ENCODE measurements at regions not wholly inside any gene's neighbourhood (a gene's known extent, or its start where the extent isn't known, plus 50 kb on each side); places are given as distances from the start of the nearest gene placed in this dataset.
"Not testable (repeated sequence)": the region's sequence is repeated elsewhere in the genome, so short reads cannot be mapped to it uniquely, and the experiment has no call there.

DNA sequence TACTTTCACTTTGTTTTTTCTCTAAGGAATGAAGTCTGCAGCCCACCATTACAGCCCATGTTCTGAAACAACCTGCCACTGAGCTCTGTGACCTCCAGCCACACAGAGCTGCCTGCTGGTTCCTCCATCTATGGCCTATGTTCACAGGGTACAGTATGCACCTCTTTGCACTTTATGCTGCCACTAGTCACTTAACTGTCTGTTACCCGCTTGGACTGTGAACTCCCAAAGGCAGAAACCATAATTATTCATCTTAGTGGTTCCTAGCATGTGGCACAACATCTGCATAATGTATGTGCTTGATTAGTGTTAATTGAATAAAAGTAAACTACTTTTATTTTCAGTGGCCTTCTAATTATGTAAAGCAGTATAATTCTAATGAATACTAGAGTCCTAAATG, 95.5 kb upstream of the BET1 start:
- no peak for DNase-seq (ENCODE audit: low spot score)
- intact Hi-C loops (cut with DNase I) = no loop called here

DNA sequence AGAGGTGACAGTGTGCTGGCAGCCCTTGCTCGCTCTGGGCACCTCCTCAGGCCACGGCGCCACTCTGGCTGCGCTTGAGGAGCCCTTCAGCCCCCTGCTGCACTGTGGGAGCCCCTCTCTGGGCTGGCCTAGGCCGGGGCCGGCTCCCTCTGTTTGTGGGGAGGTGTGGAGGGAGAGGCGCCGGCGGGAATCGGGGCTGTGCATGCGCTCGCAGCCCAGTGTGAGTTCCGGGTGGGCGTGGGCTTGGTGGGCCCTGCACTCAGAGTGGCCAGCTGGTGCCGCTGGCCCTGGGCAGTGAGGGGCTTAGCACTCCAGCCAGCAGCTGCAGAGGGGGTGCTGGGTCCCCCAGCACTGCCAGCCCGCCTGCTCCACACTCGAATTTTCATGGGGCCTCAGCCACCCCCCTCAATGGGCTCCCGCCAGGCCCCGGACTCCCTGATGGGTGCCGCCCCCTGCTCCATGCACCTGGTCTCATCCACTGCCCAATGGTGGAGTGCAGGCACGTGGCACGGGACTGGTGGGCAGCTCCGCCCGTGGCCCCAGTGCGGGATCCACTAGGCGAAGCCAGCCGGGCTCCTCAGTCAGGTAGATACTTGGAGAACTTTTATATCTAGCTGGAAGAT, 96.7 kb upstream of the BET1 start:
- intact Hi-C loops (cut with DNase I) = no loop called here
- no peak for DNase-seq (ENCODE audit: low spot score)

DNA sequence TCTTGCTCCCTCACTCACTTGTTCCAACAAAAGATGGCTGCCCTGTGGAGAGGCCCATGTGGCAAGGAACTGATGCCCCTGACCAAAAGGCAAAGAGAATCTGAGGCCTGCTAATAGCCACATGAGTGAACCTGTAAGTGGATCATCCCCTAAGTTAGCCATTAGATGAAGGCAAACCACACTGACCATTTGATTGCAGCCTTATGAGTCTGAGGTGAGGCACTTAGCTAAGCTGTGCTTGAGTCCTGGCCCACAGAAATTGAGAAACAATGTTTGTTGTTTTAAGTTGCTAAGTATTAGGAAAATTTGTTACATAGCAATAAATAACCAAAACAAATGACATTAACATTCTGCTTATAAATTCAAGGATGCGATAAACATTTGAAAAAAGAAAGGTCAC, 100.1 kb upstream of the BET1 start:
- DNase-seq (ENCODE audit: low spot score) = no peak
- intact Hi-C loops (cut with DNase I) = no loop called here

DNA sequence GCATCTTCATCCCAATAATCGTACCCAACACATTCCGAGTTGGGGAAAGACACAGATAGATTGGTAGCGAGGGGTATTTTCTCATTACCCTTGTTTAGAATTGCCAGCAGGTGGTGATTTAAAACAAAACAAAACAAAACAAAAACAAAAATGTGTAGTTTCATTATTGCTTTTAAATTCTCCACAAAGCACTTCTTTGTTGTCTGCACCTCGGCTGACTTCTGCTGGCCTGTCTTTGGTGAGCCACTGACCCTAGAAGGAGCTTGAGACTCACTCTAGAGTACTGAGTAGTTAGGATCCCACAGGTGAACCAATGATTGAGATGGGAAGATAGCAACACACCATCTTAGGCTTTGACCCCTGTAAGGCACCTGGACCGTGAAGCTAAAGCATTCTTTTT, 105.4 kb upstream of the BET1 start:
- intact Hi-C loops (cut with DNase I) = no loop called here
- DNase-seq (ENCODE audit: low spot score) = no peak

DNA sequence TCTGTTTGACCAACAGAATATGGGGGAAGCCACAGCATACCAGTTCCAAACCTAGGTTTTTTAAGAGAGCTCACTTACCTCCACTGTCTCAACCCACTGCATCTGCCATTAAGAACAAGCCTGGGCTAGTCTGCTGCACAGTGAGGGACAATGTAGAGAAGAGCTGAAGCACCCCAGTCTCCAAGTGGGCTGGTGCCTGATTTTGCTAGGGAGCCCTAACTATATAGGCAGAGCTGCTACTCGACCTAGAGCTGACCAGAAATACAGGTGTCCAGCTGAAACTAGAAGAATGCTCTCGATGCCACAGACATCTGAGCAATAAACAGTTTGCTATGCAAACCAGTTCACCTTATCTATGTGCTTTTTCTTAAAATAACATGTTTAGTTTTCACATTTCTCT, 106.9 kb upstream of the BET1 start:
- intact Hi-C loops (cut with DNase I) = no loop called here
- DNase-seq (ENCODE audit: low spot score) = no peak

DNA sequence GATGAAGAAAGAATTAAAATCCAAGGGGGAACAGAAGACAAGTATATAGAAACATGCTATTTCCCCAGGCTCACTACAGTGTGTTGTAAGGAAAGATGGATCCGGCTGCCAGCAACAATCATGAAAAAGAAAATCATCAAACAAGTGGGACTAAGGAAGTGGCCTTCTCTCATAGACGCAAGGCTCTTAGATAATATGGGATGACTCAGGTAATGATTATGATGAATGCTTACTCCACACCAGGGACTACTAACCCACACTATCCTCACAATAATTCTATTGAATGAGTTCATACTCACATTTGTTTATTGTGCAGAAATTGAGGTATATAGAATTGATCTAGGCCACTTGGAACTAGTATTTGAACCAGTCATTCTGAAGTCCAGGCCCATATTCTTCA, 111.2 kb upstream of the BET1 start:
- intact Hi-C loops (cut with DNase I) = no loop called here

DNA sequence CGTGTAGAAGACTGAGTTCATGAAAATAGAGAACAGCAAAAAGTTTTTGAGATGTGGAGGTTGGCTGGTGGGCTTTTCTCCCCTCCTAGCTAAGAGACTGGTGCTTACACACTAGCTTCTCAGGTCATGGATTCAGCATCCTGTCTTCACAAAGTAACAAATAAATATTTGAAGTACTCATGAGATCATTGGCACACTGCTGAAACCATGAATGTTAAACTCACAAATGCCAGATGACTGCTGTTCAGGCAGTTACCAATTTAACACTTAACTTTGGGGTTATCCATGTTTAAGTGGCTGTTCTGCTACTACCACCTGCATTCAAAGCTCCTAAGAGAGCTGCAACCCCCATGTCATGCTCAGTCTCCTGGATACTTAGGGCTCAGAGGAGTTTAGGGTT, 119.0 kb upstream of the BET1 start:
- DNase-seq (ENCODE audit: low spot score) = no peak
- intact Hi-C loops (cut with DNase I) = no loop called here

More for the DNA sequence above, 111.2 kb upstream of the BET1 start:
- DNase-seq (ENCODE audit: low spot score) = no peak

DNA sequence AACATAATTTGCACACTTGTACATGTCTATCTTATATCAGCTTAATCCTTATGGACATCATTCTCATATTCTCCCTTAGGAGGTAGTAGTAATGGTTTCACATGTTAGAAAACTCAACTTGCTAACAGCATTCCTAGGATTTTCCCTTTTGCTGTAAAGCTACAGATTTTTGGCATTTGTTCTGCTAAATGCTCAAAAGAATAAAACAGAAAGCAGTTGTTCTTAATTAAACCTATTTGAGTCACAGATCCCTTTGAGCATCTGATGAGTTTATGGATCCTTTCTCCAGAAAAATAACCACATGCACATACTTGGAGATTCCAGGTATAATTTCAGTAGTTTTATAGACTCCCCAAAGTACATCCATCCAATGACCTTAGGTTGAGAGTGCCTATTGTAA, 122.9 kb upstream of the BET1 start:
- intact Hi-C loops (cut with DNase I) = no loop called here
- DNase-seq (ENCODE audit: low spot score) = no peak

DNA sequence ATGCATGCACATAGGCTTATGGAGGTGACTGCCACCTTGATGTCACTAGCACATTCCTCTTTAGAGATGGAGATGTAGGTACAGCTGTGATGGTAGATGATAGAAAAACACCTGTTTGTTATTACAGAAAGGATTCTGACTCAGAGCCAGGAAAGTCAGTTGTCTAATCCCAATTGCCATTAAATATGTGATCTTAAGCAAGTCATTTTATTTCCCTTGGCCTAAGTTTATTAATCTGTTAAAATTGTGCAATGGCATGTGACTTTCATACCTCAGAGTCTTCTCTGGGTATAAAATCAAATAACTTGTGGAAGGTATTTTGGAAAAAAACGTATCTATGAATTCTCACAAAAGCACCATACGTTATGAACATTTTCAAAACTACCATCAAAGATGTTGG, 123.9 kb upstream of the BET1 start:
- intact Hi-C loops (cut with DNase I) = no loop called here
- no peak for DNase-seq (ENCODE audit: low spot score)

DNA sequence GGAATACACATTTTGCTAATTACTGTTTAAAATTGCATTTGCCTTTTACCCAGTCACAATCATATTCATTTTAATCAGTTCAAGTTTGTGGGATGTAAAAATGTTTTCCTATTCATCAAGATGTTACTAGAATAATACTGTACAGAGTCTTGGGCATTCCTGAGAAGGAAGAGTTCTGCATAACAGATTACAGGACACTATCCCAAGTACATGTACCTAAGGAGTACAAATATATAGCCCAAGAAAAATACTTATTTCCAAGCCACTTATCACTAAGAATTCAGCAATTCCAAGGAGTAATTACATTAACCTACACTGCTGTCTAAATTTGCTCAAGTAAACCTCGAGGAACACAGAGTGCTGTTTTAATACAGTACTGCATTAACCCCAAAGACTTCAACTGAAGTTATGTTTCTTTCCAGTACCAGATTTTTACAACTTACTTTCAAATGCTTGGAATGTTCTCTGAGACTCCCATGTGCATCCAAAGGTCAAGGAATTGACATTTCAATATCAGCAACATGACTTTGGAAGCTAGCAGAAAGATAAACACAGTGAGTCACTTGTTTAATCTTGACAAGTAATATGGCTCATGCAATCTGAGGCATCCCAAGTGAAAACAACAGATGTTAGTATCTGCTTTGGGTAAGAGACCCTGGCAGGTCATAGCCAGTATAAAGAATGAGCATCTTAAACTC, 125.4 kb upstream of the BET1 start:
- intact Hi-C loops (cut with DNase I) = no loop called here
- no peak for DNase-seq (ENCODE audit: low spot score)

DNA sequence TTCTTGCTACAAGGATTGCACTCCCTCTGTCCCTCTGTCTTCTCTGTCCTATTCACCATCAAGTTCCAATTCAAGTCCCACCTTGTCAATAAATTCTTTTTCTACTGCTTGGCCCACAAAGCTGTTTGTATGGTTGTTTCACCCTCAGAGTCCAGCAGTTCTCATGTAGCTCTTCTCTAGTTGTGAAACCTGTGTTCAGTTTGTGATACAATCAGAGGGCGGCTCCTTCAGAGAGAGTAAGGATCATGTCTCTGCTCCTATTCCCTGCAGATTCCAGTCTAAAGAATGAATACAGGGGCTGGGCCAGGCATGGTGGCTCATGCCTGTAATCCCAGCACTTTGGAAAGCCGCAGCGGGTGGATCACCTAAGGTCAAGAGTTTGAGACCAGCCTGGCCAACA, 126.6 kb upstream of the BET1 start:
- DNase-seq (ENCODE audit: low spot score) = no peak
- intact Hi-C loops (cut with DNase I) = no loop called here

DNA sequence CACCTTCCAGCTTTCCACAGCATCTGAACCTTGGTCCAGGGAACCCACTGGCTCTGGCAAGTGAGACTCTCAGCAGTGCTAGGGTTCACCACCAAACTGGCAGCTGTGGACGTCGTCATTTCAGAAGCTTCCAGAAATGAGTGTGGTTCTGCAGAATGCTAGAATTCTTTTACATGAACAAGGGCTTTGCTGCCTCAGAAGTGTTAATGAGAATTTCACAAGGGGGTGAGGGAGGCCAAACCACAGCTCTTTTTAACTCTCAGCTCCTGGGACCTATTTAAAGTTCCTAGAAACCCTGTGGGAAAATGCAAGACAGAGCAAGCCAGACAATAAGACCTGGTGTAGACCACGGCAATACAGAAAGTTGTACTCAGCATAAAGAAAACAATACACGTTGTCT, 129.3 kb upstream of the BET1 start:
- no peak for DNase-seq (ENCODE audit: low spot score)
- intact Hi-C loops (cut with DNase I) = no loop called here

DNA sequence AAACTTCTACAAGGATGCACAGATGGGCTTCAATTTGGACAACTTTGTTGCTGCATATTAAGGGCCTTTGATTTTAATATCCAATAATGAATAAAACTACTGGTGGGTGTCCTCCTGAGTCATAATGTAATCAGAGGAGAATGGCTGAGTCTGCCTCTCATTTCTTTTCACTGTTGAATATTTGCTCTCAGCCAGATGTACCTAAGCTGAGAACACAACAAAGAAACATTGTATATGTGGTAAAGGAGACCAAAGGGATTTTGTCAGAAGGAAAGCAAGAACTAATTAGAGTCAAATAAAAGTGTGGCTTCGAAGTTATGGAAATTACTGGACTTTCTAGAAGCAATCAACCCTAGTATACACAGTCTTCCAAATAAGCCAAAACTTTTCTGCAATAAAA, 131.0 kb upstream of the BET1 start:
- intact Hi-C loops (cut with DNase I) = no loop called here
- DNase-seq (ENCODE audit: low spot score) = no peak

DNA sequence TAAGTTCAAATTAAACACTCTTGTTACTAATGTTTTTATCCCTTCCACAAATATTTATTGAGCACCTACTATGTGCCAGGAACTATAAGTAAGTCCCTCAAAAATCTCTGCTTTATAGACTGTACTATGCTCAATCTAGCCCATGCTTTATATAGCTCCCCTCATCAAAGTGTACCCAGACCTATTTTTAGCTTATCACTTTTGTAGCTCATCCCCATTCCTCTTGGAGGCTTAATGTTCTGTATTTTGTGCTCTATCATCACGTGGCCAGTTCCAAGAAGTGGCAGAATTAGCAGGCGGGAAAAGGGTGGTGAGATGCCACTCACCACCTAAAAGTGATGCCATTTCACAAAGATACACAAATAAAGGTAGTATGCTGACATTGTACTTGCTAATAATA, 138.1 kb upstream of the BET1 start:
- intact Hi-C loops (cut with DNase I) = no loop called here
- DNase-seq (ENCODE audit: low spot score) = no peak

DNA sequence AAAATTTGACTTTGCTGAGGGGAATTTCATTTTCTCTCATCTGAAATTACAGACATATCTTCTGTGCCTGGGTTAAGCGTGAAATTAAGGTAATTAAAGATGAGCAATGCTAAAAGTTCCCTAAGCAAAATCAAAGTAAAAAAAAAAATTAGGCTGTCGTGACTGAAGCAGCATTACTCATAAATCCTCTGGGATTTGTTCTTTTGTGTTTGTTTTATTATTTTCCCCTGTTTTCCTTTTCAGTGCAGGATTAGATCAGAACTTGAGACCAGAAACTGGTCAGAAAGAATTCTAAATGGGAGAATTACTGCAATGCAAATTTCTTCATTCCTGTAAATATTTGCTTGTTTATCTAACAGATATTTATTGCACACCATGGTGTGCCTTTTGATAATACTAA, 141.4 kb upstream of the BET1 start:
- intact Hi-C loops (cut with DNase I) = no loop called here
- DNase-seq (ENCODE audit: low spot score) = no peak

DNA sequence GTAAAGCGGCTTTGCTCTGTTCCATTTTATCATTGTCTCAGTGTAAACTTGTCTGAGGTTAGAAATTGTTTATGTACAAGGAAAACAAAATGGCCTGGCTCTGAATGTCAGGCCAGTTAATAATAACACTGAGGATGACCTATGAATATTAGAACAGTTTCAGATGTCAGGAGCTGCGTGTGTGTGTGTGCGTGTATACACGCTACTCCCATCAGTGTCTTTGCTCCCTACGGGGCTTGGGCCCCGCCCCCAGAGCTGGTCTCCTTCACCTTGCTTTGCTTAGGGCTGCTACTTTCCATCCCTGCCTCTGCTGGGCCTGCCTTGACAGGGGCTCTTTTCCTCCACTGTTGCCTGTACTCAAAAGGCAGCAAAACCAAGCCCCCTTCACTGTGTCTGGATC, 142.3 kb upstream of the BET1 start:
- intact Hi-C loops (cut with DNase I) = no loop called here
- DNase-seq (ENCODE audit: low spot score) = no peak

DNA sequence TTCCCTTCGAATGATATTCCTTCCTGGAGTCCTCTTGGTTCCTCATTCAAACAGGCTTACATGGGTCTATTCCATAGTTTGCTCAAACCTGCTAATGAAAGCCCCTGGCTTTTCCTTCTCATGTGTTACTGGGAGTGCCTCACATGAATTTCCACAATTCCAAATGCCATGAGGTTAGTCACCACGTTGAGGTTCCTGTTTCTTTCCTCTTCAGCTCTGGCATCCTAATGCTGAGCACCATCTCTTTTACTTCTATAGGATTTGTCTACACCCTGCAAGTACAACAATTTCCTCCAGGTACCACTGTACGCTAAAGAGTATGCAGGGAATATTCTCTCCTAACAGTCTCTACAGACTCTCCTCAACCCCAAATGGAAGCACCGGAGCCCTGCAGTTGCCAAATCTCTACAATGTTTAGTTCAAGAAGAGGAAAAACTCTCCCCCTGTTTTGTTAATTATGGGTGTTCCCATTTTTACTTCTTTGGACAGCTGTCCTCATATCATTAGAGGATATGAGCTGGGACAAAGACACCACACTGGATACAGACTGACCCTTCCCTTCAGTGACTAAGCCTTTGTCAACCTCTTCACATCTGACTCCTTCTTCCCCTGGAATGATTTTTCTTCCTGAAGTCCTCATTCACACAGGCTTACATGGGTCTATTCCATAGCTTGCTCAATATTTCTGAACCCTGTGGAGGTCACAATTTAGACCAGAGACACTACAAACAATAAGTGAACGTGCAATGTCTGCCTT, 145.8 kb upstream of the BET1 start:
- no peak for DNase-seq (ENCODE audit: low spot score)
- intact Hi-C loops (cut with DNase I) = no loop called here

DNA sequence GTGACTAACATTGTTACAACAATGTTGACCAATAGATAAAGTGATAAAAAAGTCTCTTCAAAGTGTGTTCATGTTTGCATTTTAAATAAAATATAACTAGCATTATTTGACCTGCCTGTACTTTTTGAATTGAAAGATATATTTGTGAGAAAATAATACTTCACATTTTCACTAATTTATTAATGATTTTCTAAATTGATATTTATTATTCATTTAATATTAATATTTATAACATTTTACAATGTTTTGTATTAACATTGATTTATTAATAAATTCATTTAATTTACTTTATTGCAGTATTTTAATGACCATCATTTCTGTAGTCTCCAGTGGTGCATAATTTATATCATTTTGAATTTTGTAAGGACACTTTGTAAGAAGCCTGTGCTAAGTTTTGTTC, 150.0 kb upstream of the BET1 start:
- intact Hi-C loops (cut with DNase I) = no loop called here
- no peak for DNase-seq (ENCODE audit: low spot score)

DNA sequence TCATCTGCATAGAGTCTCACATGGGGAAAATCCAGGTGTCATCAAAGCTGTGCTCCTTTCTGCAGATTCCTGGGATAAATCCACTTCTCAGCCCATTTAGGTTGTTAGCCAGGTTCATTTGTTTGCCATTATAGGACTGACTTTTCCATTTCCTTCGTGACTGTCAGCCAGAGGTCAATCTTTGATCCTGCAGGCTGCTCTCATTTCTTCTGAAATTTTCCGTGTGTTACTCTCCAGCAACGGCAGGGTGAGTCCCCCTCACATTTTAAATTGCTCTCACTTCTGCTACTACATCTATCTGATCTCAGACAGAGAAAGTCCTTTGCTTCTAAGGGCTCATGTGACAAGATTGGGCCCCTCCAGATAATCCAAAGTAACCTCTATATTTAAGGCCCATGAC, 150.7 kb upstream of the BET1 start:
- intact Hi-C loops (cut with DNase I) = no loop called here

DNA sequence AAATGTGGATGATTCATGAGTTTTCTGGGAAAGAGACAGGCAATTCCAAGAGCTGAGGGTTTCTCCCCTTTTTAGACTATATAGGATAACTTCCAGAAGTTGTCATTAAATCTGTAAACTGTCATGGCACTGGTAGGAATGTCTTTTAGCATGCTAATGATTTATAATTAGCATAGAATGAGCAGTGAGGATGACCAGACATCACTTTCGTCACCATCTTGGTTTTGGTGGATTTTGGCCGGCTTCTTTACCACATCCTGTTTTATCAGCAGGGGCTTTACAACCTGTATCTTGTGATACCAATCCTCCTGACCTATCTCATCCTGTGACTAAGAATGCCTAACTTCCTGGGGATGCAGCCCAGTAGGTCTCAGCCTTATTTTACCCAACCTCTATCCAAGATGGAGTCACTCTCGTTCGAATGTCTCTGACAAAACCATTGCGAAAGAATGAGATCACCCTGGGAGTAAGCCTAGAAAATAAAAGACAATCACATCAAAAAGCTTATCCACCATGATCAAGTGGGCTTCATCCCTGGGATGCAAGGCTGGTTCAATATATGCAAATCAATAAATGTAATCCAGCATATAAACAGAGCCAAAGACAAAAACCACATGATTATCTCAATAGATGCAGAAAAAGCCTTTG, 153.6 kb upstream of the BET1 start:
- intact Hi-C loops (cut with DNase I); DNase-seq (ENCODE audit: low spot score): not testable (repeated sequence)

More for the DNA sequence above, 150.7 kb upstream of the BET1 start:
- DNase-seq (ENCODE audit: low spot score) = no peak
